ENCODE measurements at regions not wholly inside any gene's neighbourhood (a gene's known extent, or its start where the extent isn't known, plus 50 kb on each side); places are given as distances from the start of the nearest gene placed in this dataset.

- Mint-ChIP-seq H3K36me3 (peaks cover 0 to 3% (median 0%) of the 10 kb centered on the region in 5 donors), H3K4me3 (peak overlapping the region; percentile 88 to 97 (median 92)), H3K9me3 (no peaks in the 10 kb centered on the region), H3K27ac (peak overlapping the region; percentile 92 to 99 (median 97)), H3K27me3 (no peaks in the 10 kb centered on the region), H3K4me1 (peaks cover 45 to 82% (median 71%) of the 10 kb centered on the region in 7 donors)
- intact Hi-C loops (cut with micrococcal nuclease): loop anchor here (1.0 to 2.0 kb wide), 12 partner anchors 11 to 163 kb away; partner anchors contain the start of genes MPHOSPH9 (in 2 of the 2), MTRFR (in 2 of the 2), PITPNM2 (in 2 of the 2) and OGFOD2 (in 1 of the 2)
- H3K27me3 ChIP-seq (ENCODE audit: control insufficient read depth in 2 of 2, insufficient read depth in 2 of 2, low read length in 2 of 2): no peaks in the 10 kb centered on the region
- H3K36me3 ChIP-seq (ENCODE audit: control insufficient read depth in 2 of 3, insufficient read depth in 3 of 3, low read length in 3 of 3): no peaks in the 10 kb centered on the region
- H3K9me3 ChIP-seq (ENCODE audit: control insufficient read depth in 2 of 3, low read length in 3 of 3): no peaks in the 10 kb centered on the region
- DNase-seq (peak; percentile 45 to 88 (median 81)), ATAC-seq (peak; percentile 91)
- ChIA-PET POLR2A (interaction anchor here (0.8 to 5.5 kb wide), 22 partner anchors 8 to 289 kb away, joined by 3 to 79 read pairs (median 7); partner anchors contain the start of genes ARL6IP4, MPHOSPH9, MTRFR and OGFOD2), CTCF (interaction anchor here (0.7 to 4.0 kb wide), 18 partner anchors 9 to 163 kb away, joined by 3 to 35 read pairs (median 6); partner anchors contain the start of genes MPHOSPH9, MTRFR and PITPNM2)
- H3K4me1 ChIP-seq (ENCODE audit: control insufficient read depth in 2 of 2, insufficient read depth in 2 of 2, low read length in 2 of 2): peaks cover 23 to 30% of the 10 kb centered on the region in 2 donors
- H3K4me3 ChIP-seq (ENCODE audit: low read length): peak overlapping the region; percentile 65
- peak overlapping the region; percentile 74 for H3K27ac ChIP-seq (ENCODE audit: low read depth, low read length)
Observed at GRCh38 chr12:123075646-123076171, 75.2 kb downstream of the PITPNM2 start.

- Histone ChIP-seq H3K36me3 (ENCODE audit: control insufficient read depth in 2 of 3, insufficient read depth in 3 of 3, low read length in 3 of 3) (no peaks in the 10 kb centered on the region), H3K4me3 (ENCODE audit: low read length) (peak overlapping the region; percentile 65), H3K4me1 (ENCODE audit: control insufficient read depth in 2 of 2, insufficient read depth in 2 of 2, low read length in 2 of 2) (peaks cover 23 to 30% of the 10 kb centered on the region in 2 donors), H3K27me3 (ENCODE audit: control insufficient read depth in 2 of 2, insufficient read depth in 2 of 2, low read length in 2 of 2) (no peaks in the 10 kb centered on the region), H3K9me3 (ENCODE audit: control insufficient read depth in 2 of 3, low read length in 3 of 3) (no peaks in the 10 kb centered on the region), H3K27ac (ENCODE audit: low read depth, low read length) (peak overlapping the region; percentile 74)
- intact Hi-C loops (cut with micrococcal nuclease): loop anchor here (1.0 kb wide), 4 partner anchors 32 to 163 kb away; partner anchors contain the start of gene PITPNM2 (in 2 of the 2)
- Mint-ChIP-seq H3K27ac (peak overlapping the region; percentile 92 to 99 (median 97)), H3K27me3 (no peaks in the 10 kb centered on the region), H3K4me1 (peaks cover 46 to 85% (median 76%) of the 10 kb centered on the region in 7 donors), H3K4me3 (peak overlapping the region; percentile 88 to 97 (median 92)), H3K9me3 (no peaks in the 10 kb centered on the region), H3K36me3 (peaks cover 0 to 3% (median 0%) of the 10 kb centered on the region in 5 donors)
- POLR2A ChIA-PET: interaction anchor here (0.8 to 5.5 kb wide), 22 partner anchors 9 to 181 kb away, joined by 3 to 79 read pairs (median 7); partner anchors contain the start of genes ARL6IP4, MPHOSPH9, MTRFR and OGFOD2
- ATAC-seq (no peak), DNase-seq (peak in 7 of 9 donors; percentile 12 to 48 (median 37))
- CTCF ChIA-PET: interaction anchor here (0.6 to 4.0 kb wide), 20 partner anchors 9 to 302 kb away, joined by 3 to 35 read pairs (median 6); partner anchors contain the start of genes MPHOSPH9, MTRFR and PITPNM2
Observed at GRCh38 chr12:123075087-123075645, 75.7 kb downstream of the PITPNM2 start.

GRCh38 chr12:123073962-123074801 is 76.7 kb downstream of the PITPNM2 start:
- peaks cover 0 to 3% (median 0%) of the 10 kb centered on the region in 5 donors for H3K36me3 Mint-ChIP-seq
- ChIA-PET CTCF (interaction anchor here (0.6 to 4.0 kb wide), 16 partner anchors 8 to 301 kb away, joined by 3 to 35 read pairs (median 6); partner anchors contain the start of genes MPHOSPH9, MTRFR and PITPNM2), POLR2A (interaction anchor here (1.0 to 5.5 kb wide), 21 partner anchors 9 to 180 kb away, joined by 3 to 79 read pairs (median 7); partner anchors contain the start of genes ARL6IP4, MPHOSPH9, MTRFR and OGFOD2)
- H3K9me3 Mint-ChIP-seq: no peaks in the 10 kb centered on the region
- peak overlapping the region; percentile 74 for H3K27ac ChIP-seq (ENCODE audit: low read depth, low read length)
- H3K27me3 ChIP-seq (ENCODE audit: control insufficient read depth in 2 of 2, insufficient read depth in 2 of 2, low read length in 2 of 2): no peaks in the 10 kb centered on the region
- peak overlapping the region; percentile 88 to 97 (median 92) for H3K4me3 Mint-ChIP-seq
- ATAC-seq: no peak
- DNase-seq: no peak
- H3K4me3 ChIP-seq (ENCODE audit: low read length): peak overlapping the region; percentile 65
- peak overlapping the region in 8 of 9 donors; percentile 89 to 99 (median 97) for H3K27ac Mint-ChIP-seq
- peaks cover 44 to 86% (median 74%) of the 10 kb centered on the region in 7 donors for H3K4me1 Mint-ChIP-seq
- H3K27me3 Mint-ChIP-seq: no peaks in the 10 kb centered on the region
- H3K36me3 ChIP-seq (ENCODE audit: control insufficient read depth in 2 of 3, insufficient read depth in 3 of 3, low read length in 3 of 3): no peaks in the 10 kb centered on the region
- peaks cover 23 to 30% of the 10 kb centered on the region in 2 donors for H3K4me1 ChIP-seq (ENCODE audit: control insufficient read depth in 2 of 2, insufficient read depth in 2 of 2, low read length in 2 of 2)
- H3K9me3 ChIP-seq (ENCODE audit: control insufficient read depth in 2 of 3, low read length in 3 of 3): no peaks in the 10 kb centered on the region
- intact Hi-C loops (cut with micrococcal nuclease): no loop called here

GRCh38 chr12:123073292-123073691 is 77.6 kb downstream of the PITPNM2 start:
- Mint-ChIP-seq H3K4me1 (peaks cover 43 to 81% (median 69%) of the 10 kb centered on the region in 7 donors), H3K36me3 (peaks cover 0 to 3% (median 0%) of the 10 kb centered on the region in 5 donors), H3K27ac (peak overlapping the region in 8 of 9 donors; percentile 2 to 98 (median 66)), H3K4me3 (peak overlapping the region in 8 of 10 donors; percentile 28 to 93 (median 86)), H3K27me3 (no peaks in the 10 kb centered on the region), H3K9me3 (no peaks in the 10 kb centered on the region)
- ATAC-seq: no peak
- Histone ChIP-seq H3K9me3 (ENCODE audit: control insufficient read depth in 2 of 3, low read length in 3 of 3) (no peaks in the 10 kb centered on the region), H3K36me3 (ENCODE audit: control insufficient read depth in 2 of 3, insufficient read depth in 3 of 3, low read length in 3 of 3) (no peaks in the 10 kb centered on the region), H3K4me3 (ENCODE audit: low read length) (no peak overlapping the region), H3K4me1 (ENCODE audit: control insufficient read depth in 2 of 2, insufficient read depth in 2 of 2, low read length in 2 of 2) (peaks cover 23 to 30% of the 10 kb centered on the region in 2 donors), H3K27ac (ENCODE audit: low read depth, low read length) (peak overlapping the region; percentile 39), H3K27me3 (ENCODE audit: control insufficient read depth in 2 of 2, insufficient read depth in 2 of 2, low read length in 2 of 2) (no peaks in the 10 kb centered on the region)
- CTCF ChIA-PET: interaction anchor here (0.6 to 1.0 kb wide), 2 partner anchors 30 to 973 kb away, joined by 3 read pairs; no protein-coding TSS in a partner anchor
- no peak for DNase-seq
- POLR2A ChIA-PET: interaction anchor here (0.8 to 1.9 kb wide), 5 partner anchors 24 to 160 kb away, joined by 4 to 5 read pairs (median 4); partner anchors contain the start of genes MPHOSPH9 and MTRFR
- intact Hi-C loops (cut with micrococcal nuclease): no loop called here

- H3K36me3 Mint-ChIP-seq: peaks cover 0 to 3% (median 0%) of the 10 kb centered on the region in 5 donors
- ATAC-seq: no peak
Observed at GRCh38 chr12:123071857-123072256, 79.0 kb downstream of the PITPNM2 start.

More at GRCh38 chr12:123071857-123072256, 79.0 kb downstream of the PITPNM2 start:
- POLR2A ChIA-PET: interaction anchor here (0.5 to 1.9 kb wide), 5 partner anchors 31 to 161 kb away, joined by 3 to 5 read pairs (median 4); partner anchors contain the start of genes MPHOSPH9 and MTRFR
- no peaks in the 10 kb centered on the region for H3K27me3 ChIP-seq (ENCODE audit: control insufficient read depth in 2 of 2, insufficient read depth in 2 of 2, low read length in 2 of 2)
- no peak overlapping the region for H3K4me3 ChIP-seq (ENCODE audit: low read length)
- H3K27me3 Mint-ChIP-seq: no peaks in the 10 kb centered on the region
- CTCF ChIA-PET: no interaction called here
- H3K9me3 Mint-ChIP-seq: no peaks in the 10 kb centered on the region
- intact Hi-C loops (cut with micrococcal nuclease): no loop called here
- no peaks in the 10 kb centered on the region for H3K36me3 ChIP-seq (ENCODE audit: control insufficient read depth in 2 of 3, insufficient read depth in 3 of 3, low read length in 3 of 3)
- H3K9me3 ChIP-seq (ENCODE audit: control insufficient read depth in 2 of 3, low read length in 3 of 3): no peaks in the 10 kb centered on the region
- H3K27ac ChIP-seq (ENCODE audit: low read depth, low read length): no peak overlapping the region
- DNase-seq: no peak
- H3K27ac Mint-ChIP-seq: peak overlapping the region in 5 of 9 donors; percentile 2 to 79 (median 61)
- H3K4me3 Mint-ChIP-seq: peak overlapping the region in 2 of 10 donors; percentile 25 to 29
- peaks cover 39 to 83% (median 70%) of the 10 kb centered on the region in 7 donors for H3K4me1 Mint-ChIP-seq
- H3K4me1 ChIP-seq (ENCODE audit: control insufficient read depth in 2 of 2, insufficient read depth in 2 of 2, low read length in 2 of 2): peaks cover 18 to 27% of the 10 kb centered on the region in 2 donors

Data from naive thymus-derived CD4-positive, alpha-beta T cell (primary cell).